PC-3 (cell line): ENCODE measurements at regions not wholly inside any gene's neighbourhood (a gene's known extent, or its start where the extent isn't known, plus 50 kb on each side); places are given as distances from the start of the nearest gene placed in this dataset.
"Not testable (repeated sequence)": the region's sequence is repeated elsewhere in the genome, so short reads cannot be mapped to it uniquely, and the experiment has no call there.

Experiments used
- ATAC-seq: fragments of 200-7000 bp; cut with Tn5 transposase; 2 replicates; pipeline ENCODE4 v1.9.1; 2020; ENCODE audit warnings: mild to moderate bottlenecking, moderate library complexity
- BruUV-seq: library from RNA; stranded (reverse); fragments of 400-500 nt; replicated peaks from 2 replicates; lab custom pipeline; 2021; lab: Mats Ljungman, UMichigan
- CTCF ChIA-PET: fragments of 300-600 bp; sonication (Branson Sonifier 250); formaldehyde crosslinking; loops from one replicate; lab custom pipeline; 2022; ENCODE audit warnings: antibody characterized with exemption; lab: Charles Lee
- POLR2A ChIA-PET: fragments of 300-600 bp; sonication (Branson Sonifier 250); formaldehyde crosslinking; loops from one replicate; lab custom pipeline; 2022; ENCODE audit warnings: antibody characterized with exemption; ENCODE audit not compliant: unreplicated experiment; lab: Charles Lee
- DNase-seq: peaks from one replicate; pipeline ENCODE4 v3.0.0-alpha.2; 2015
- H2AFZ ChIP-seq: fragments of 300-600 bp; sonication (generic); 2 replicates; pipeline ENCODE4 v1.6.0; 2016; ENCODE audit warnings: antibody characterized with exemption, low read length
- H3F3A ChIP-seq: fragments of 300-600 bp; sonication (generic); one replicate; pipeline ENCODE4 v1.6.0; 2017; ENCODE audit warnings: antibody characterized with exemption, low read length, control low read depth, mild to moderate bottlenecking; ENCODE audit not compliant: unreplicated experiment
- H3K27ac ChIP-seq: fragments of 300-600 bp; sonication (generic); 2 replicates; pipeline ENCODE4 v1.5.1; 2016; ENCODE audit warnings: mild to moderate bottlenecking, low read length
- H3K27me3 ChIP-seq: fragments of 300-600 bp; sonication (generic); 2 replicates; pipeline ENCODE4 v1.6.1; 2016; ENCODE audit warnings: low read length, mixed read lengths
- H3K36me3 ChIP-seq: fragments of 300-600 bp; sonication (generic); 2 replicates; pipeline ENCODE4 v1.6.1; 2016; ENCODE audit warnings: low read depth, mixed run types, low read length, mixed read lengths
- H3K4me1 ChIP-seq: fragments of 300-600 bp; sonication (generic); 2 replicates; pipeline ENCODE4 v1.5.1; 2016; ENCODE audit warnings: low read length; ENCODE audit not compliant: insufficient read depth
- H3K4me2 ChIP-seq: fragments of 300-600 bp; sonication (generic); 2 replicates; pipeline ENCODE4 v1.6.0; 2016; ENCODE audit warnings: low read length
- H3K4me3 ChIP-seq: fragments of 300-600 bp; sonication (generic); 2 replicates; pipeline ENCODE4 v1.5.1; 2016; ENCODE audit warnings: mild to moderate bottlenecking, low read length, mixed read lengths
- H3K79me2 ChIP-seq: fragments of 300-600 bp; sonication (generic); 2 replicates; pipeline ENCODE4 v1.6.1; 2017; ENCODE audit warnings: low read length, mixed read lengths
- H3K9ac ChIP-seq: fragments of 300-600 bp; sonication (generic); 2 replicates; pipeline ENCODE4 v1.6.0; 2016; ENCODE audit warnings: mild to moderate bottlenecking, low read length
- H3K9me2 ChIP-seq: fragments of 300-600 bp; sonication (generic); replicated peaks from 2 replicates; pipeline ENCODE4 v1.6.1; 2016; ENCODE audit warnings: mixed run types, low read length, mixed read lengths
- H3K9me3 ChIP-seq: fragments of 300-600 bp; sonication (generic); 2 replicates; pipeline ENCODE4 v1.6.1; 2016; ENCODE audit warnings: low read length, mixed read lengths
- H4K20me1 ChIP-seq: fragments of 300-600 bp; sonication (generic); 2 replicates; pipeline ENCODE4 v1.6.1; 2016; ENCODE audit warnings: low read length, mixed read lengths
- intact Hi-C: fragments of 100-400 bp; cut with micrococcal nuclease; formaldehyde crosslinking; loops from 2 replicates; pipeline ENCODE4 v1.9.0; 2023

DNA sequence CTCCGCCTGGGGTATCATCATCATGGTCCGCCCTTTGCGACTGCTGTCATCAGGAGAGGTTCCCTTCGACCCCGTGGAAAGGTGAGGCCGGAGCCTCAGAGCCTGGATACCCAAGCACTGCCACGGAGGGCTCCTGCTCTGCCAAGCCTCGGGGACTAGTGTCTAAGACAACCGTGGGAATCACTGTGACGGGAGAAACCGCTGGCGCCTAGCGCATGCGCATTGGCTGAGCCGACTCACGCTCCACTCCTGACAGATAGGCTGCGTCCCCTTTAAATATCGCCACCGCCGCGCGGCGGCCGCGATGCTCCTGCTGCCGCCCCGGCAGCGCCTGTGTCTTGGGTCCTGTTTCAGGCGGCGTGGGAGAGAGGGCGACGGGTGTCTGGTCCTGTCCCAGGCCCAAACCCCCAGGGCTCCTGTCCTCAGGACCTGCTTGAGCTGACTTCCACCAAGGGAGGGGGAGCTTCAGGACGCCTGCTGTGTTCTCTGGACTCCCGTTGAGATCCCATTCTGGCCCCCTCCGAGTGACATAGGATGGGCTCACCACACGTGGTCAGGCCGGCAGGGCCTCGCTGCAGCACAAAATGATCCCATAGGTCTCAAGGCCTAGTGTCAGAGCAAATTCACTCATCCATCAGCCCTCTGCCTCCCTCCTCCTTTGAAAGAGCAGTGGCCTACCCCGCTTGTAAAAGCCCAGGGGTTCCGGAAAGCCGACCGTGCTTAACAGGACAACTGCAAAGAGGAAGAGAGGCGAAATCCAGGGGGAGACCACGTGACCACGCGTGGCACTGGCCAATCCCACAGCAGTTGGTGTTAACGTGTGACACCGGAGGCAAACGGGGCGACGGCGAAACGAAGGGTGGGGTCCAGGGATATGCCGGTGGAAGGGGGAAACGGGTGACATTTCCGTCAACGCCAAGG, 707.2 kb upstream of the TPTE start:
- H3F3A ChIP-seq, H3K36me3 ChIP-seq, H3K4me3 ChIP-seq, ATAC-seq, H3K79me2 ChIP-seq, H3K4me1 ChIP-seq, H3K4me2 ChIP-seq, H3K27ac ChIP-seq, intact Hi-C loops, H3K9me2 ChIP-seq, H3K9me3 ChIP-seq, BruUV-seq, DNase-seq, H4K20me1 ChIP-seq, H3K27me3 ChIP-seq, H2AFZ ChIP-seq, H3K9ac ChIP-seq, CTCF ChIA-PET, POLR2A ChIA-PET: not testable (repeated sequence)

- H3K9ac ChIP-seq, H3F3A ChIP-seq, H3K4me2 ChIP-seq, H3K4me3 ChIP-seq, CTCF ChIA-PET, DNase-seq, H3K27me3 ChIP-seq, H3K79me2 ChIP-seq, BruUV-seq, POLR2A ChIA-PET, H3K9me3 ChIP-seq, ATAC-seq, H3K27ac ChIP-seq, H3K4me1 ChIP-seq, H3K9me2 ChIP-seq, H4K20me1 ChIP-seq, intact Hi-C loops, H2AFZ ChIP-seq, H3K36me3 ChIP-seq: not testable (repeated sequence)
Observed at GRCh38 chr21:9815181-9815789, 706.1 kb upstream of the TPTE start.

DNA sequence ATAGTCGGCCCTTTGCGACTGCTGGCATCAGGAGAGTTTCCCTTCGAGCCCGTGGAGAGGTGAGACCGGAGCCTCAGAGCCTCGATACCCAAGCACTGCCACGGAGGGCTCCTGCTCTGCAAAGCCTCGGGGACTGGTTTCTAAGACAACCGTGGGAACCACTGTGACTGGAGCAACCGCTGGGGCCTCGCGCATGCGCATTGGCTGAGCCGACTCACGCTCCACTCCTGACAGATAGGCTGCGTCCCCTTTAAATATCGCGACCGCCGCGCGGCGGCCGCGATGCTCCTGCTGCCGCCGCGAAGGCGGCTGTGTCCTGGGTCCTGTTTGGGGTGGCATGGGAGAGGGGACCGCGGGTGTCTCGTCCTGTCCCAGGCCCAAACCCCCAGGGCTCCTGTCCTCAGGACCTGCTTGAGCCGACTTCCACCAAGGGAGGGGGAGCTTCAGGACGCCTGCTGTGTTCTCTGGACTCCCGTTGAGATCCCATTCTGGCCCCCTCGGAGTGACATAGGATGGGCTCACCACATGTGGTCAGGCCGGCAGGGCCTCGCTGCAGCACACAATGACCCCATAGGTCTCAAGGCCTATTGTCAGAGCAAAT, 704.5 kb upstream of the TPTE start:
- CTCF ChIA-PET: not testable (repeated sequence)

DNA sequence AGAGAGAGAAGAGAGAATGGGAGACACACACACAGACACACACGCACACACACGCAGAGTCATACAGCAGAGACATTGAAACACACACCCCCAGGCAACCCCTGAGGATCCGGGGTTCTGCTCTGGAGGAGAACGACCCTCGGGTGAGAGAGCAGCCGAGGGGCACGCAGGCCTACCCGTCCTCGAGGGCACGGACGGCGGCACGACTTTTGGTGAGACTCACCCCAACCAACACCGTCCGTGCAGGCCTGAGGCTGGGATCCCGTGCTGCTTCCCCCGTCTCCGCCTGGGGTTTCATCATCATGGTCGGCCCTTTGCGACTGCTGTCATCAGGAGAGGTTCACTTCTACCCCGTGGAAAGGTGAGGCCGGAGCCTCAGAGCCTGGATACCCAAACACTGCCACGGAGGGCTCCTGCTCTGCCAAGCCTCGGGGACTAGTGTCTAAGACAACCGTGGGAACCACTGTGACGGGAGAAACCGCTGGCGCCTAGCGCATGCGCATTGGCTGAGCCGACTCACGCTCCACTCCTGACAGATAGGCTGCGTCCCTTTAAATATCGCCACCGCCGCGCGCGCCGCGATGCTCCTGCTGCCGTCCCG, 703.4 kb upstream of the TPTE start:
- intact Hi-C loops, CTCF ChIA-PET, ATAC-seq, H3K4me1 ChIP-seq, H3K4me3 ChIP-seq, H2AFZ ChIP-seq, H3K9me2 ChIP-seq, H3F3A ChIP-seq, H3K9ac ChIP-seq, H3K27me3 ChIP-seq, H3K36me3 ChIP-seq, H3K27ac ChIP-seq, H3K79me2 ChIP-seq, BruUV-seq, H4K20me1 ChIP-seq, H3K9me3 ChIP-seq, DNase-seq, POLR2A ChIA-PET, H3K4me2 ChIP-seq: not testable (repeated sequence)

More for the DNA sequence above, 704.5 kb upstream of the TPTE start:
- DNase-seq, POLR2A ChIA-PET, H3K9me2 ChIP-seq, H3K9ac ChIP-seq, H4K20me1 ChIP-seq, H3K27me3 ChIP-seq, H3K4me1 ChIP-seq, H3F3A ChIP-seq, H2AFZ ChIP-seq, H3K36me3 ChIP-seq, intact Hi-C loops, H3K4me2 ChIP-seq, H3K9me3 ChIP-seq, H3K27ac ChIP-seq, ATAC-seq, H3K79me2 ChIP-seq, BruUV-seq, H3K4me3 ChIP-seq: not testable (repeated sequence)

DNA sequence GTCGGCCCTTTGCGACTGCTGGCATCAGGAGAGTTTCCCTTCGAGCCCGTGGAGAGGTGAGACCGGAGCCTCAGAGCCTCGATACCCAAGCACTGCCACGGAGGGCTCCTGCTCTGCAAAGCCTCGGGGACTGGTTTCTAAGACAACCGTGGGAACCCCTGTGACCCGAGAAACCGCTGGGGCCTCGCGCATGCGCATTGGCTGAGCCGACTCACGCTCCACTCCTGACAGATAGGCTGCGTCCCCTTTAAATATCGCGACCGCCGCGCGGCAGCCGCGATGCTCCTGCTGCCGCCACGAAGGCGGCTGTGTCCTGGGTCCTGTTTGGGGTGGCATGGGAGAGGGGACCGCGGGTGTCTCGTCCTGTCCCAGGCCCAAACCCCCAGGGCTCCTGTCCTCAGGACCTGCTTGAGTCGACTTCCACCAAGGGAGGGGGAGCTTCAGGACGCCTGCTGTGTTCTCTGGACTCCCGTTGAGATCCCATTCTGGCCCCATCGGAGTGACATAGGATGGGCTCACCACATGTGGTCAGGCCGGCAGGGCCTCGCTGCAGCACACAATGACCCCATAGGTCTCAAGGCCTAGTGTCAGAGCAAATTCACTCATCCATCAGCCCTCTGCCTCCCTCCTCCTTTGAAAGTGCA, 701.7 kb upstream of the TPTE start:
- intact Hi-C loops, H3K4me2 ChIP-seq, BruUV-seq, H3K79me2 ChIP-seq, H3F3A ChIP-seq, H3K9me2 ChIP-seq, H3K9ac ChIP-seq, H3K27ac ChIP-seq, DNase-seq, POLR2A ChIA-PET, H3K36me3 ChIP-seq, H4K20me1 ChIP-seq, H3K4me3 ChIP-seq, H3K27me3 ChIP-seq, H3K9me3 ChIP-seq, ATAC-seq, CTCF ChIA-PET, H3K4me1 ChIP-seq, H2AFZ ChIP-seq: not testable (repeated sequence)

- H3K4me3 ChIP-seq, H3K4me2 ChIP-seq, BruUV-seq, H3K9me2 ChIP-seq, H3K27ac ChIP-seq, H2AFZ ChIP-seq, ATAC-seq, H3F3A ChIP-seq, H4K20me1 ChIP-seq, H3K79me2 ChIP-seq, H3K27me3 ChIP-seq, intact Hi-C loops, POLR2A ChIA-PET, H3K9ac ChIP-seq, H3K9me3 ChIP-seq, H3K4me1 ChIP-seq, CTCF ChIA-PET, DNase-seq, H3K36me3 ChIP-seq: not testable (repeated sequence)
Observed at GRCh38 chr21:9820579-9820978, 700.8 kb upstream of the TPTE start.
